Islet precursor cell (in vitro differentiated cells): ENCODE measurements at regions not wholly inside any gene's neighbourhood (a gene's known extent, or its start where the extent isn't known, plus 50 kb on each side); places are given as distances from the start of the nearest gene placed in this dataset.
A peak's percentile ranks its signal among the peaks of the same experiment; 100 is the strongest.
"Not testable (repeated sequence)": the region's sequence is repeated elsewhere in the genome, so short reads cannot be mapped to it uniquely, and the experiment has no call there.

Source experiments
- DNase-seq: peaks from one replicate; pipeline ENCODE4 v3.0.0-alpha.2; 2018

DNA sequence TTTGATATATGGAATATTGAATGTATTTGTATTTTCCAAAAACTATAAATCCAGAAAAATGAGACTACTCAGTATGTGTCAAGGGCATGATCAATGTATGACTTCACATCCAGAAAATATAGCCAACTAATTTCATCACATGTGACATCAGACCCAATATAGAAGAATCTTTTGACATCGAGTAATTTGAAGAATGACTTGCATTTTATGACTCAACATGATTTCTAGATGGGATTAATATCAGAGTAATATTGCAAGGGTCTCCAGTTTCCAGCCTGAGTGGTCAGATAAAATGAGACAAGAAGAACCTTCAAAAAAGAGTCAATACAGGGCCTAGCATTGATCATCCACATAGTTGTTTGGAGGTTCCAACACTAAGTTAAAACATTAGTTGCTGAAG, 467.5 kb upstream of the PAPPA start:
- no peak for DNase-seq

DNA sequence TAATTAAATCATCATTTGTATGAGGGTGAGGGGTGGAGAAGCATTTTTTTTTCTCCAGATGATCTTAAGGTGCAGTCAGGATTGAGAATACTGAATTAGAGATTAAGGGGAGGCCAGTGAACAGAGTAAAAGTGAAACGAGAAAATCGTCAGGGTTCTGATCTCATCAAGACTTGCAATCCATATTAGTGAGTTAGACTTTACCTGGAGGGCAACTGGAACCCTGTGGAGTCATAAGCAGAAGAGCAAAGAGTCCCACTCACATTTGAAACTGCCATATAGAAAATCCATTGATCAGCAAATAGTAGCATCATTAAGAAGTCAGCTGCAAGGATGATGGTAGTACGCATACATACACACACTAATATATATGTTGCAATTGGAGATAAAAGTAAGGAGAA, 466.2 kb upstream of the PAPPA start:
- DNase-seq: no peak

DNA sequence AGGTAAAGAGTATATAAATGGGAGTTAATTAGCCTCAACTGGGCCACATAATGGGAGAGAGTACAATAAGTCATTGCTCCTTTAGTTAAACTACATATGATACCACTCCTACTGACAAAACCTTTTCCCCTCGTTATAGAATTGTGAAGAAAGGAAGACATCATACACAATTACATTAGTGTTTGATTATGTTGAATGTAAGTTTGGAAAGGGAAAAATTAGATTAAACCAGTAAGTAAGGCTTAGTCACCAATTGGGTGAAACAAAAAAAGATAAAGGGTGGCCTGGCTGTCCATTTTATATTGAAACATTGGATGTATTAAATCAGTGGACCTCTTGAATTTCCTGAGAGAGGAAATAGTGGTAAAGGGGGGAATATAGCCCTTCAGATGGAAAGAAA, 464.3 kb upstream of the PAPPA start:
- DNase-seq: no peak

DNA sequence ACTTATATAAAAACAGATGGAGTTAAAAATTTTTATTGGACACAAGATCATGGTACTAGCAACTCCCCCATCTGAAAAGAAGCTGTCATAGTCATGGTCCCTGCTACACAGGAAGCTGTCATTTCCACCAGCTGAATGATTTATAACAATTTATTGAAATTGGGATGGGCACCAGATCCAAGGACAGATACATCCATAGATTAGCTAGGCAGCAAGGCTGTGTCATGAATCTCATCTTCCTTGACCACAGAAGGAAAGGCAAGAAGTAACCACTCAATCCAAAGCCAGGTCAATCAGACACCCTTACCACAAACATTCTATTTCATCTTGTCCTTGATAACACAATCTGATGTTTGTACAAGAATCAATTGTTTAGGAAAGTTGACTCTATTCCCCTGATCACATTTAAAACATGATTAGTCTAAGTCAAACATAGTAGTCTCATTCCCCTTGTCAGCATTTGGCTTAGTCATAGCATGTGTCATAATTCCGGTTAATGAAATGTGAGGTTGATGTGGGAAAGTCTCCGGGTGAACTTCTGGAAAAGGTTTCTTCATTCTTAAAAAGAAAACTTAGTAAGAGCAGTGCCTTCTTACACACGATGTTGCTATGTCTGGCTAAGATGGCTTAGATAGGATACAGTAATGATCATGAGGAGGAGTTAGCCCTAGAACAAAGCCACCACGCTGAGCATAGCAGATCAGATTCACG, 462.6 kb upstream of the PAPPA start:
- DNase-seq: no peak

DNA sequence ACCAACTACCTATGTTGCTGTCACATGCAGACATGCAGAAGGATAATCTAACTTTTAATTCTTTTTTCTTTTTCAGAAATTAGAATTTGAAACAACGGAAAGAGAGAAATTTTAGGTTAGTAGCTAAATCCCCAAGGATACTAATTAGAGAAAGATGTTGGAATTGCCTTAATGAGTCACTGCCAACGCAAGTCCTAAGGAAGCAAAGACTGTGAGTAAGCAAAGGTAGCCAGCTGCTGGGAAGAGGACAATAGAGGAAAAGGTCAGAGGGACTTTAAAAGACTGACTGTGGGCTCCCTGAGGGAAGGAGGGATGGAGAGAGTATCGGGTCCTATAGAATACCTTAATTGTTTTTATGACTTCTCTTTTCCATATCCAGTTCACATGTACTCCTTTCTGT, 461.9 kb upstream of the PAPPA start:
- no peak for DNase-seq

DNA sequence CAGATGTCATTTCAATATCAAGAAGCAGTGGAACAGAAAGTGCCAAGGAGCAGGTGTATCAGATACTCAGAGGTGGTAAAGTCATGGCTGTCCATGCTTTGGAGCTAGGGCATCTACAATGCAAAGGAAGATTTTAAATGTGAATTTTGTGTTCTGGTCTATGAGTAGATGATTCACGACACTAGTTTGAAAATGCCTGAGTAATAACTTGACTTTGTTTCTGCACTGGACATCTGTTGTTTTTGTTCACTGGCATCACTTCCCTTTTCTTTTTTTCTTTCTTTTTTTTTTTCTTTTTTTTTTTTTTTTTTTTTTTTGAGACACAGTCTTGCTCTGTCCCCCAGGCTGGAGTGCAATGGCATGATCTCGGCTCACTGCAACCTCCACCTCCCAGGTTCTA, 460.7 kb upstream of the PAPPA start:
- not testable (repeated sequence) for DNase-seq

DNA sequence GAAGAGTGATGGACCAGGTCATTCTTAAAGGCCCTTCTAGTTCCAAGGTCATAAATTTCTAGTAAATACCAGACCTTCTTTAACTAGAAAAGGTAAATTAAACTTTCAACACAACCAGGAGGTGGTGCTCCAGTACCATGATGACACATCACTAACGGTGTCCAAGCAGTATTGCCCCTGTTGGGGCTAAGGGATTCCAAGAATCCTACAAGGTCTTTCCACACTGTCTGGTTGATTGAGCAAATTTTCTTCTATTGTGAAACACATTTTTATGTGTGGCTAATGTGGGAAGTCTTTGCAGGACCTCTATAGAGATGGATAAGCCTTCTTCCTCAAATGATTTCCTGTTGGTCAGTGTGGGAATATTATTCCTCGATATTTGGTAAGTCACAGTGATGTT, 459.6 kb upstream of the PAPPA start:
- peak; percentile 75 for DNase-seq

DNA sequence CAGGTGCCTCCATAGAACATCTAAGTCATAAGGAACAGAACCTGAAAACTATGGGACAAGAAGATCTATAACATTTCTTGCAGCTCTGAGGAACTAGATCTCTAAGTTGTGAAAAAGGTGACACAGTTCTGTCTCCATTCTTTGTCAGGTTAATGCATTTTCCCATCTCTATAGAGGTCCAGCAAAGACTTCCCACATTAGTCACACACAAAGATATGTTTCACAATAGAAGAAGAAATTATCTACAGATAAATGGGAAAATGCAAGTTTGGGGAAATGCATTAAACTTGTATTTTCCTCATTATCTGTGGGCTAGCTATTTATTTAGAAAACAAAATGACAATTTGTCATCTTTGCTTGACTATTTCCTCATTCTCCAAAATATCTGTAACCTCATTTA, 458.6 kb upstream of the PAPPA start:
- no peak for DNase-seq

DNA sequence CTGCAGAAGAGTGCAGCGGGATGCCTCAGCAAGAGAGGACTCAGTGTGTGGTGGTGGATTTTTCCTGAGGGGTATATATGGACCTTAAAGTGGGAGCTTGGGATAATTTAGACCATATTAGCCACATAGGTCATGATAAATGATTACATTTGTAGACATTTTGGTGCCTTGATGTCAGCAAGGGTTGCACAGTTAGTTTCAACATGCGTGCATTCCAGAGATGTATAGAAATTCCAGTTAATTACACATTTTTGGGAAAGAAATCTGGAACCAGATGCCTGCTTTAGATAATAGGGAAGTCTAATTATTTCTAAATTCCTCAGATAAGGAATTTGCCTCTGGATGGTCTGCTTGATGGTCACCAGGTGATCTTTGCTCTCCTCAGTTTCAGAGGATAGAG, 440.6 kb upstream of the PAPPA start:
- no peak for DNase-seq

DNA sequence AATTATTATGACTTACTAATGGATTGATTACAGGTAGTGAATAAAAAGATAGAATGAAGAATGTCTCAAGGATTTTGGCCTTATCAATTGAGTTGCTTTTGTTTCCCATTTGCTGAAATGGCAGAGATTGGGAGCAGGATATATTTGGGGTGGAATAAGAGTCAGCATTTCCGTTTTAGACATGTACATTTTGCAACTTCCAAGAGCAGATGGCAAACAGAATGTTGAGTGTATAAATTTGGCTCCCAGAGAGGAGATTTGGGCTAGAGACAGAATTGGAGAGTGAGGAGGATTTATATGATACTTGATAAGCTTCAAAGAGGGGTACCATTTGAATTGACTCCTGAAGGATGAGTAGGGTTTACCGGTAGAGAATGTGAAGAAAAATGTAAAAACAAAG, 437.9 kb upstream of the PAPPA start:
- no peak for DNase-seq

DNA sequence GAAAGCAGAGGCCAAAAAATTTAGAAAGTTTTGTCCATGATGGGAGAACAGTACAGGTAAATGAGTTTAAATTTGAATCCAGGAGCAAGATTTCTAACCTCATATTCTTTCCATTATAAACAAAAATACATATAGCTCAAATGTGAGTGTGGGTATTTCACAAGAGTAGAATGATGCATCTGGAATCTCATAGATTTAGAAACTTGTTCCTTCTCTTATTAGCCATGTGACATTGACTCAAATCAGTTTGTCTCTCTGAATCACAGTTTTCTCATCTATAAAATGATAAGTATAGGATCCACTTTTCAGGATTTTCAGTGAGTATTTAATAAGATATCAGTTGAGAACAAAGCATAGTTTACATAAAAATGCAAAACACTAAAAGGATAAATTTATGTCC, 436.3 kb upstream of the PAPPA start:
- no peak for DNase-seq

DNA sequence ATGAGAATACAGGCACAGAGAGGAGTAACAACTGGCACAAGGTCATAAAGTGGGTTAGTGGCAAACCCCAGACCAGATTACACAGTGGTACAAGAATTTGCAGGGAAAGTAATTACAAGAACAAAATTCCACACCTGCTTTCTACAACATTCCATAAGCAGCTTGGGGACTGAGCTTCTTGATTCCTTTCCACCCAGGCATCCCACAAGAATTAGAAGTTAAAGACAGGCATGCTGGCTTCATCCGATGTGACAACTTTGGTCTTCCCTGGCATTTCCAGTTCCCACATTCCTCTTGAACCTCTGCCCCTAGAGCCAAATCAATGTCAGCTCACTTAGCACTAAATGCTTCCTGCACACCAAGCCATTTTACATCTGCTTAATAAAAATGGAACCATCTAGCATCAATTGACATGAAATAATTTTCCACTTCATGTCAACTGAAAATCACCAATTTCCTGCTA, 435.8 kb upstream of the PAPPA start:
- peak; percentile 73 for DNase-seq

DNA sequence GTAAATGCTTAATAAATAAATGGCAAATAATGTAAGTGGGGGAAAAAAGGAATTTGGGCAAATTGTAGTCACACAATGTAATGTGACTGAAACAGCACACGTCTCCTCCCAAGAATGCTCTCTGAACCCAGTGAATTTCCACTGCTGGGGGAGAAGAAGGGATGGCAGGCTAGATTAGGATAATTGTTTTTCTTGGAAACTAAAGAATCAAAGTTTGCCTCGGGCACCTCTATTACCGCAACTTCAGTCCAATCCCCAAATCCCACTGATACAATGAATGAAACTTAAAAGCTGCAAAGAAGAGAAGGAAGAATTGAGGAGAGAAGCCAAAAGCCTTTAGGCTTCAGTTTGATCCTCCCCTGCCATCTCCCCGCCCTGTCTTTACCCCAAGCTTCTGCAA, 423.2 kb upstream of the PAPPA start:
- no peak for DNase-seq

DNA sequence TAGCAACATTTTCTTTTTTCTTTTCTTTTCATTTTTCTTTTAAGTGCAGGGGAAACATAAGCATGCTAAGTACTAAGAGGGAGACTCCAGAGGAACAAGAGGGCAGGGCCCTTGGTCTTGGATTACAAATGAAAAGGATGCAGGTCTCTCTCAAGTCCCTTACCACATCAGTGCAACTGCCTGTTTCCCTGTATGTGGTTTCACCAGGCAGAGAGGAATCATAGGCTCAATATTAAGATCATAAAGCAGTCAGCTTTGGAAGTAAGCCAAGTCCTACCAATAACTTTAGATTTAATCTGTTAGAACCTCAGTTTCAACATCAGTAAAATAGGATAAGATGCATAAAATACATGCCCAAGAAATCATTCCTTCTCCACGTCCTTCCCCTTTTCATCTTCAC, 422.7 kb upstream of the PAPPA start:
- DNase-seq: no peak

DNA sequence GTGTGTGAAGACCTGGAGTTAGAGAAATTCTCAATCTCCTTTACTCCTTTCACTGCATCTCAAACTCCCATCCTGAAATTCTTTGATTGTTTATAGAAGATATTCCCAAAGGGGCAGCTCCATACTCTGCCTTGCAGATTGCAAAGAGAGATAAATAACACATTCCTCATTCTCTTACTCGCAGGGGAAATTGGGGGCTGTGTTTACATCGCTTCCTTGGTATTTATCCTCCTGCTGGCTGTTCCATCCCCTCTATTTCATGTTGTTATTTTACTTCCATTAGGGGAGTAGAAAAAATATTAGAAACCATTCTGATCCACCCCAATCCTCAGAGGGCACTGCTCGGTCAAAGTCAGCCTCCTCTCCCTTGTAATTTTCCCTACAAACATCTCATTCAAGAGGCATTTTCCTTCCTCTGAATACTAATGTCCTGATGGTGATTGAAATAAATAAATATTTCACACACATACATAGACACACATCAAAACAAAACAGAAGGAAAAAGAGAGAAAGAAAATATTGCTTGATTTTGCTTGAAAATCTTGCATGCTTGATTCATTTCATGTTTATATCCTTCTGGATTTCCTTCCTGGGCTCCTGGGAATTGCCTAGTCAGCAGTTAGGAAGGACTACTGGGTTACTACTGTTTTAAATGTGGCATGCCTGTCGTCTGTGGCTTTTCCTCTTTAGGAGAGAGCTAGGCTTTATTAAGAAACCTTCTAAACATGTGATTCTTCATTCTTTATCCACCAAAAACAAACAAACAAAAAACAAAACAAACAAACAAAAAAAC, 420.1 kb upstream of the PAPPA start:
- DNase-seq: no peak

DNA sequence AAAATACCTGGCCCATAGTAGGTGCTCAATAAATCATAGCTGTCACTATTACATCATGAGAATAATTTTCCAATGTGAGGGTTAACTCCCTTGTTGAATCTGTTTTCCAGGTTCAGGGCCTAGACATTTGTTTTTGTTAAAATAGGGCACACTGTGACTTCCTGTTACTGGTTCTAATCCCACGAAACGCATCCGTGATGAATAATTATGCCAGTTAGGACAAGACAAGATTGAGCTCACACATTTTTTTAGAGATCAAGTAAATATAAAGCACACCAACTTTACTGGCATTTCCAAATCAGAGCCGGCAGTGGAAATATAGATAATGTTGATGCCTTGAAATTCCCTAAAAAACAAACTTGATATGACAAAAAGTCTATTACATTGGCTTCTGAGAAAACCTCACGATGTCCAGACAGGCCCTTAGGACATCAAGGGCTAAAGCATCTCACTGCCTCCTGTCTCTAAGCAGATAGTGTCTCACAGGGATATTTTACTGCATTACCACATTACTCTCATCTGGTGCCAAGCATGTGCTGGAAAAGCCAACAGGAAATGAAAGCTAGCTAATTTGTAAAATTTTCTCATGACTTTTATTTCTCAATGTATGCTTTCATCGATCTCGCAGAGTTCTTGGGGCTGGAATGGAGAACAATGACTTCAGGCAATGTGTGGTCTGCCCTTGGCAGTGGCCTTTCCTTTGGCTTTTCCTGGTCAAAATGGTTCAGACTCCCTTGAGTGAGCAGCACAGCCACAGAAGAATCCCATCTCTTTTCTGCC, 414.3 kb upstream of the PAPPA start:
- no peak for DNase-seq

DNA sequence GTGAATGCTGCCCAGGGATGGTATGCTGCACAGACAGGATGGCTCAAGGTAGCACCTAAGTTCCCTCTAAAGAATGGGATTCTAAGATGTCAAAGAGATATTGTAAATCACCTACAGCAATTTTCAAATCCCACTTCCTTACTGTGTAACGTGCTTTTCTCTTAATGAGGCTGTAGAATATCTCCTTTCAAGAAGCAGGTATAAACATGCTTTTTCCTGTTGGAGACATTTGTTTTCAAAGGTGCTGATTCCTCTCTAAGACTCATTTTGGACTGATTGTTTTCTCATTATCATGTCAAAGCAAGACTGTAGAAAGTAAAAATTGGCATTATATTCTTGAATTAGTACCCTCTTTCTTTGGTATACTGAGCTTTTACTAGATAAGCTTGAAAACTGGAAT, 412.6 kb upstream of the PAPPA start:
- DNase-seq: no peak

DNA sequence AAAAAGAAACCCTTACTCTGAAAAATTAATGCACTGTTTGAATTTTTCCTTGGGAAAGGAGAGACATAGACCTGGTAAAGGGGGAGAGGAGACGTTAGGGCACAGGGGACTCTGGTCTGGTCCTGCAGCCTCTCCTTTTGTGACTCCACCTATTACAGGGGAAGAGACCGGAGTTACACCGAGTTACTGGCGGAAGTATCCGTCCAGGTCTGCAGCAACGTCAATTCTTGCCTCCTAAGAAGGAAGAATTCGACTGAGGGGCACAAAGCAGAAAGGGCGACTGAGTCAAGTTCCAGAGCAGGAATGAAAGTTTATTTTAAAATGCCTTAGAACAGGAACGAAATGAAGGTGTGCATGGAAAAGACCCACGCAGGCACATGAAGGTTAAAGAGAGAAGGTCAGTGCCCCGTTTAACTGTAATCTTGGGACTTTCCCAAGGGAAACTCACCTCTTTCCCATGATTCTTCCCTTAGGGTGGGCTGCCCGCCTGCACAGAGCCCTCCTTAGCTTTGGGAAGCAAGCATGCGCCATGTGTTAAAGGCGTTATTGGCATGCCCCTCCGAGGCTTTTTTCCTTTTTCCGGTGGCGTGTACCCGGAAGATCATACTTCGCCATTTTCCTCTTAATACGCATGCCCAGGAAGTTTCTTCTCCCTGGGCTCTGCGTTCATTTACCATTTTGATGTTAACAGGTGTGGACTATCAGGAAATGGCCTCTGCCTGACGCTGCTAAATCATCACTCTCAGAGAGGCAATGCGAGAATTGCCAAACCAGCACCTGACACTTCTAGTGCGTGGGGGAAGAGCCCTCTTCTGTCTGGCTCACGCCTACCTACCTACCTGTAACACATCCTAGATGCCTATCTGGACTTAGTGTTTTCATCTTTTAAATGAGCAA, 409.6 kb upstream of the PAPPA start:
- no peak for DNase-seq

DNA sequence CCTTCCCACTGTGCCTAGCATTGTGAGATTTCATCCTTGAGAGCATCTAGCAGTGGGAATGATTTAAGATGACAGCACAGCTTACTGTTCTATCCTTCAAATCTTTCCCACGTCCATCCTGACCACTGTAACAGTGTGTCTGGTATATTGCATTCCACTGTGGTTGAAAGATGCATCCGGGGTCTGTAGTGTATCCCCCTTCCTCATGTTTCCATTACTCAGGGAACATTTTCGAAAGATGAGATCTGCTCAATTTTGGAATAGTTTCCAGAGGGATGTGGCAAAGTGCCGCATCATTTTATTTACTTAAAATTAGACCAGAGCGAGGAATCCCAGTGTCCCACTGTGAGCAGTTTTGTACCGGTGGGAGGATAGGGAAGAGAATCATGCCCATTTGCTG, 407.1 kb upstream of the PAPPA start:
- DNase-seq: no peak

DNA sequence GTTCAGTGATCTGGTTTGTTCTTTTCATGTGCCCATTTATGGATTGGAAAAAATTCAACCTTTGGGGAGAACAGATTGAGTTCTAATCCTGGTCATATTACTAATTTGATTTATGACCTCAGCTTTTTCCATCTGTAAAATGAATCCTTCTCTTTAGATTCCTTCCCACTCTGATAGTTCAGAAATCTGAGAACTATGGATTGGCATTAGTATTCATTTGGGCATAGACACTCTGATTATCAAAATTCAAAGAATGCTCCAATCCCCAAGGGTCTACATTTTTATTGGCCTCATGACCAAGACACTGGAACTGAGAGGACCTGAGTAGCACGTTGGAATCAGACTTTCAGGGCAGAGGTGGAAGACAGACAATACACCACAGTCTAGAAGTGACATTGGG, 405.9 kb upstream of the PAPPA start:
- DNase-seq: no peak

DNA sequence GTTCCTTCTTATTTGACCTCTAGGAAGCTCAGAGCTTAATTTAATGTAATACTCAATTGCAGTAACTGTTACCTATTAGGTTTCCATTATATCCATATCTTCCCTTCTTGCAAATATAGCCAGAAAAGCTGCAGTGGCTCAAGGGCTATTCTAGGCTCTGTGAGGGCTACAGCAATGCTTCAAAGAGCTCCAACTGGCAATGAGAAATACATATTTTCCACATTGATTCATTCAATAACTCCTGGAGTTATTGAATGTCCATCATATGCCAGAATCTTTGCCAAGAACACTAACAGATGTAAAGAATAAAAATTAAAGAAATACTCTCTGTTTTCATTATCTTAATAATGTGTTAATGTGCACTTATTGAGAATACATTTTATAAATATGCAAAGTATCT, 396.9 kb upstream of the PAPPA start:
- DNase-seq: no peak

DNA sequence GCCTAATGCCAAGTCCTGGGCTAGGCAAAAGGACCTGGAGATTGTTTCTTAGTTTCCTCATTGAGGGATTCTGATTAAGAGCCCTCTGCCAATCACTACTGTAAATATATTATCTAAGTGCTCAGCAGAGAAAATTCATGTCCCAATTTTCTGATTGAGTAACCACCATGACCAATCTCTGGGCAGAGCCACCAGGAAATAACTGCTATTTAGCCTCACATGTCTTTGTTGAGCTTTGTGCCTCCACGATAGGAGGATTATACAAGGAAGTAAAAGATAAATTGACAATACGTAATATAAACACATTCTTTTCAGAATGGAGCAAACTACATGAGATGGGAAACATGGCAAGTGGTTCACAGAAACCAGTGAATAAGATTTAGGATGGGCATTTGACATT, 396.1 kb upstream of the PAPPA start:
- no peak for DNase-seq

DNA sequence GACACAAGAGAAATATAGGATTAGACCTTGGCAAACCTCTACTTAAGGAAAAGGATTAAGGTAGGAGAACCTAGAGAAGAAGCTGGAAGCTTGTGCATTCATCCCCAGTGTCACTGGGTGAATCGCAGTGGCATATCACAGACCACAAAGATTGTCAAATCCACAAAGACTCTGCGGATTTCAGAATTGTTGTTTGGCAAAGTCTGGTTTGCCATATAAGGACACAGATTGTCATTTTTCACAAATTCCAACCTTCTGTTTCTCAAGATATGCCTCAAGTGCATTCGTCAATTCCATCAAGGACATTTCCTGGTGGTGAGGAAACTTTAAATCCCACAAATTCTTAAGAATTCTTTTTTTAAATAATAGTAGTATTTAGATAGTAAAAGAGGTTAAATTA, 395.1 kb upstream of the PAPPA start:
- no peak for DNase-seq
